ENCODE measurements at regions not wholly inside any gene's neighbourhood (a gene's known extent, or its start where the extent isn't known, plus 50 kb on each side); places are given as distances from the start of the nearest gene placed in this dataset.

DNA sequence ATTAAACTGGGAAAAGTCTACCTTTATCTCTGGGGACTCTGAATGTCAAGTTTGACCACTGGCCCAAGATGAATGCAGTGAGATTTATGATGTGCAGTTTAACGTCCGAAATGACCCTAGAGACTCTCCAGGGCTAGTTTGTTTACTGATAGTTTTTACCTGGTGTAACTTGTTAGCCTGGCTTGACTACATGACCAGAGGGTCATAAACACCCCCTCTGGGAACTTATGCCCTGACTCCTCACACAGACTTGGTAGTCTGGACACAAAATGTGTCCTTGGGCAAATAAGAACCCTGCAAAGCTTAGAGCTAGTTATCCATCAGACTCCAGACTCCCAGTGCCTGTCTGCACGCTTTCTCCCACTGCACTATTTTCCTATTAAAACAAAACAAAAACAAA, 606.5 kb downstream of the HACE1 start:
- ChIA-PET POLR2A (no interaction called here), CTCF (no interaction called here)

GRCh38 chr6:104252276-104252675, 607.4 kb downstream of the HACE1 start:
- POLR2A ChIA-PET, result no interaction called here
- CTCF ChIA-PET, result no interaction called here

DNA sequence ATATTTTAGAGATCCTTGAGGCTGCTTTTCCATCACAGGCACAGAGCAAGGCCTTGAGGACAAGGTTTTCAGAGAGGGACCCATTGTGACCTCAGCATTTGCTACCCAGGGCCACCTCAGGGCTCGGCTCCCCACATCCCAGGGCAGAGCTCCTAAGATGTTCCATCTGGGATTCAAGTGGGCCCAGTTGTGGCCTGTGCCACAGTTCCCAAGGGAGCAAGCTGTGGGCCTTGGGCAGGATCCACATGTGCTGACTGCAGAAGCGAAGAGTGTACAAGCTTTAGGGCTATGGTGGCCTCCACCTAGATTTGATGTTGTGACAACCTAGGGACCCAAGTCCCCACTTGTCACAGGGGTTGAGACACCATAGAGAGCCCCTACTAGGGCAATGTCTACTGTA, 608.1 kb downstream of the HACE1 start:
- POLR2A ChIA-PET, result no interaction called here
- CTCF ChIA-PET, result no interaction called here

DNA sequence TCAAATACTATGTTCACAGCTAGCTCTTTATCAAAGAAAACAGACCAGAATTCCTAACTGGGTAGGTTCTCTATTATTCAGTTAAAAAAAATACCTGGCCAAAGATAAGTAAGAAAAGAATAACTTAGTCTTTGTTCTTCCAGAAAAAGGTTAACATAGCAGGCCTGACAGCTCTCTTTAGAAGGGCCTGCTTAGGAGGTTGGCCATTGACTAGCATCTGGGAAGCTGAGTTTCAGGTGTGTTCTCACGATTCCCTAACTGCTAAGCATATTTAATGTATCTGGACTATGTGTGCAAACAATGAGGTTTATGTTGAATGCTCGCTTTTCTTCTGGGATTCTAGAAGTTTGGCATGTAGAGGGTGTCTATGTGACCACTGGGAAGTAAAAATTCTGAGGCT, 618.9 kb downstream of the HACE1 start:
- CTCF ChIA-PET, result no interaction called here

GRCh38 chr6:104239971-104240370, 619.7 kb downstream of the HACE1 start:
- POLR2A ChIA-PET, result no interaction called here

More for the DNA sequence above, 618.9 kb downstream of the HACE1 start:
- POLR2A ChIA-PET, result no interaction called here

DNA sequence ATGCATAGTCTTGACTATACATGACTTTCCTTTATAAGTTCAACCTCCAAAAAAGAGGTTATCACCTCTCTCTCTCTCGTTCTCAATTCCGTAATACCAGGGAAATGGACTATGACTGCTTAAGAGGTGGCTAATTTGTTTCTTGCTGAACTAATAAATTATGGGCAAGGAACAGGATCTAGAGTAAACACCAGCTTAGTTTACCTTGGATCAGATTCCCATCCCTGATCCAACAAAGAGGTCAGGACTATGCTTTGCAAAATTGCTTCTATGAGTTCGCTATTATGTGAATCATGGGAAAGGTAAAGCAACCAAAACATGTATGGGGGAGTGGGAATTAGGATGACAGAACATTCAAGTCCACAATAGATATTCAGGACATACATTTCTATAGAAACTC, 630.7 kb downstream of the HACE1 start:
- CTCF ChIA-PET, result no interaction called here
- POLR2A ChIA-PET, result no interaction called here

More at GRCh38 chr6:104239971-104240370, 619.7 kb downstream of the HACE1 start:
- CTCF ChIA-PET, result no interaction called here

DNA sequence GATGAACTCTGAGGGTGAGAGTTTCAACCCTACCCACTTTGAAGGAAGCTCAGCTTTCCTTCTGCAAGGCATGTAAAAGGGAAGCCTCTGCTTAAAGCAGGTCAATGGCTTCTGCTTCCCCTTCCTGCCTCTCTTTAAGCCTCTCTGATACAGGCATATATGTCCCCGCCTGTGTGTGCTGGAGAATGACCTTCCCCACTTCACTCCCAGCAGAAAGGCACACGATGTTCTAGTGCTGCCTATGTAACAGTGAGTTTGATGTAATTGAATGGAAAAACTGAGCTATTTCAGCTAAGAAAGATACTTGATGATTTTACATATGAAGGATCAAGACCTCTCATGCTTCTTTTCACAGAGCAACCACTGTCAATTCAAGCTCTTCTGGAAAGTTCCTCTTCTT, 632.2 kb downstream of the HACE1 start:
- CTCF ChIA-PET, result no interaction called here
- POLR2A ChIA-PET, result no interaction called here

DNA sequence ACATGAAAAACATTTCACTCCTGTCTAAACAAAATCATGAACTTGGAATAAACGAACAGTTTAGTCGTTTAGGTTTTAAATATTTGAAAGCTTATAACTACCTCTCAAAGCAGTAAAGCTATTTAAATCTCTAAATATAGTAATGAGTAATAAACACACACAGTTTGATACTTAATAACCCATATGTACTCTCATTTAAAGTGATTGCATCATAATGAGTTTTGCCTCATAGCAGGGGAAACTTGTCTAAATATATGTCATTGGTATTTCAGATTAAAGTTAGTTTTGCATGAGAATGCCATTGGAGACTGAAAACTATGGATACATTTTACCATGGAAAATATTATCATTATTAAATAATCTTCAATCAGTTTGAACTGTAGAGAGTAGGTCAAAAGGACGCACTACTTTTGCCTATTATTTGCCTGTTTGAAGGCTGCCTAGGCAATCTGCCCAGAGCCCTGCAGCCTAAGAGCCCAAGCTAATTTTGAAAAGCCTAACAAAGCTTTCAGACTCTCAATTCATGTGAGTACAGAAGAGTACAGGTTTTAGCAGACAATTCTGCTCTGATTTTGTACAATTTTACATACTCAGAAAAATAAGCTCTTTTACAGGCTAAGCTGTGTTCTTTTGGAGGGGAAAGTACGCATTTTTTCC, 632.8 kb downstream of the HACE1 start:
- CTCF ChIA-PET, result no interaction called here
- POLR2A ChIA-PET, result no interaction called here

GRCh38 chr6:104218116-104218515, 641.6 kb downstream of the HACE1 start:
- POLR2A ChIA-PET, result no interaction called here
- CTCF ChIA-PET, result no interaction called here

GRCh38 chr6:104214901-104215300, 644.8 kb downstream of the HACE1 start:
- ChIA-PET POLR2A (no interaction called here), CTCF (no interaction called here)

DNA sequence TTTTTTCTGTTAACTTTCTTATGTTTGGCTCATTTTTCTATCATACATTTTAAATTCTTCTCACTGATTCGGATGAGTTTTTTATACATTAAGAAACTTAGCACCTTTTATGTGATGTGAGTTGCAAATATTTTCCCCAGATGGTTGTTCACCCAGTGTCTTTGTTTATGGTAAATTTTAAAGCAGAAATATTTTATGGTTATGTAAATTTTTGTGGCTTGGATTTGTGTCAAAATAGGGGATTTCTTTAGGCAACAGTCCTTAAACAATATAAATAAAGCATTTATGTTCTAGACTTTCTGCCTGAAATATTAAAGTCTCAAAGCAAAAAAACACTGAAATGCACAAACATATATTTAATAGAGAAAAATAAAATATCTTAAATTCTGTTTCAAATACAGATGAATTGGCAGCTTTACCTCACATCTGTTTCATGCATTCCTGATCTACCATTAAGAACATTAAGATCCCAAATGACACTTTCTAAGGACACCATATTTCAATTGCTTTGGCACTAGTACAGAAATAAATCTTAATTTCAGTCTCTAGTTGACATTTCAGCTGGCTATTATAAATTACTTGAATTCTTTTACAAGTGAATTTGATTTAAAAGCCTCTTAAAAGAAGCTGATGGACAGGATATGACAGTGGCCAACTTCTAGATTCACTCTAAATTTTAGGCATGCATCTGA, 646.6 kb downstream of the HACE1 start:
- CTCF ChIA-PET, result no interaction called here
- POLR2A ChIA-PET, result no interaction called here

DNA sequence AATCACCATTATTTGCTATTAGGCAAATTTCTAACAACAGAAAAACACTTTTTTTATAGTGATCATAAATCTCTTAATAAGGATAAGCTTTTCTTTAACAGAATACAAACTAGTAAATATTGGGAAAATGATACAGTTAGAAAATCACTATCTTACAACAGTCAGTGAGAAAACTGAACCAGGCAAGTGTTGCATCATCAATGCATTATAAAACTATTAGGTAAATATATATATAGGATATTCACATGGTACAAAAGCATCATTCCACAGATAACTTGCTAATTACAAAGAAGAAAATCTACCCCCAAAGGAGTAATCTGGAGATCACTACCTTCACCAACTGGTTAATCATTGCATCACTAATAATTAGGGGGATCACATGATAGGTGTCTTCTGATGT, 652.1 kb downstream of the HACE1 start:
- ChIA-PET POLR2A (no interaction called here), CTCF (no interaction called here)

GRCh38 chr6:104201557-104201956, 658.2 kb downstream of the HACE1 start:
- CTCF ChIA-PET, result interaction anchor here (0.6 kb wide), 1 partner anchor 265 kb away, joined by 3 read pairs; no protein-coding TSS in a partner anchor
- POLR2A ChIA-PET, result no interaction called here

DNA sequence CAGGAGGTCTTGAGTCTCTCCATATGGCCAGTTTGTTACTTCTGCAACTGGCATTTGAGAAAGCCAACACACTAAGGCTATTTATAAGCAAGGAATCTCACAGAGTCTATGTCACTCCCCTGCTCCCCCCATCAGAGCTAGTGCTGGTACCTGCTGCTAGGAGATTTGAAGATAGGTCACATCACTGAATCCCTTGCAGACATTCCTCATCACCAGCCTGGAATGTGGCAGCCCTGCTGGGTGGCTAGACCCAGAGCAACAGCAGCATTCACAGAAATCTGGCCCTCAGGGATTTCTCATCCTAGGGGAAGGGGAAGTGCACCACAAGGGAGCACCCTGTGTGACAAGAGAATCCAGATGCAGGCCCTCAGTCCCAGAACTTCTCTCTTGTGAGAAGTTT, 672.1 kb downstream of the HACE1 start:
- ChIA-PET CTCF (no interaction called here), POLR2A (no interaction called here)

DNA sequence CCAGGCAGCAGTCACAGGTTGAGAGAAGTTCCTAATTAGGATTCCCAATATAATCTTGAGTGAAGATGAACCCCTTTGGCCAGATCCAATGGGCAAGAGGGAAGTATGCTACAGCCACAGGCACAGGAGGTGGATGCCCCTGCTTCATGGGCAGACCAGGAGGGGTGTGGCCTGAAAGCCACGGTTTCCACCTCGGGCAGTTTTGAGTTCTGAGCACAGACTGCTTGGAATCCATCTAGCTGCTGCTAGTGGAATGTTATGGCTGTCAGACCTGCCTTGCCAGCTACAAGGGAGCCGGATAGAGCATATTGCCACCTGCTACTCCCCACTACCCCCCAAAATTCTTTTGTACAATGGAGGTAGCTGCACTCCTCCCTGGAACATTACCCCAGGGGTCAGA, 672.9 kb downstream of the HACE1 start:
- ChIA-PET CTCF (no interaction called here), POLR2A (no interaction called here)

DNA sequence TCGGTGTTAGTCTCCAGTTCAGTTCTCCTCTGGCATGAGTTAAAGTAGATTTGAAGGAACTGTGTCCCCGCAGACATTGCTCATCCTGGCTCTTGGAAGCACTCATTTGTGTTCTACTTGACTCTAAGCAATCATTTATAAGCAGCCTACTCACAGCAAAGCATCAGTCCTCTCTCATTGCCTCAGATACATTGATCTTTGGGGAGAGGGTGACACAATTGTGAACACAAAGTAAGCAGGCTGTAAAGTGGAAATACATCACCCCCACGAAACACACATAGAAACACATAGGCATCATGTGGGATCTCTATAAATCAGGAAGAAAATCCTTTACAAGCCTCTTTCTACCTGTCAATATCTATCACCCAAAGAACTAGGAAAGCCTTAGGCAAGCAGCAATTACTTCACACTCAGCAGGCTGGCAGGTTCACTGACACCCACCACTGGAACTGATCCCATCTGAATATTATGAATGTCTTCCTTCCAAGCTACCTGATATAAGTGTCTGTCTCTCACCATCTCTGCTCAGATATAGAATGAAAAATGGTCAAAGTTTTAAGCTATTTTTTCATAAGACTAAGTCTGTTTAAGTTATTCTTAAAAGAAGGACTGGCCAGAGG, 675.8 kb downstream of the HACE1 start:
- CTCF ChIA-PET, result no interaction called here
- POLR2A ChIA-PET, result no interaction called here

GRCh38 chr6:104182811-104183210, 676.9 kb downstream of the HACE1 start:
- POLR2A ChIA-PET, result no interaction called here
- CTCF ChIA-PET, result interaction anchor here (0.8 kb wide), 1 partner anchor 156 kb away, joined by 3 read pairs; no protein-coding TSS in a partner anchor

DNA sequence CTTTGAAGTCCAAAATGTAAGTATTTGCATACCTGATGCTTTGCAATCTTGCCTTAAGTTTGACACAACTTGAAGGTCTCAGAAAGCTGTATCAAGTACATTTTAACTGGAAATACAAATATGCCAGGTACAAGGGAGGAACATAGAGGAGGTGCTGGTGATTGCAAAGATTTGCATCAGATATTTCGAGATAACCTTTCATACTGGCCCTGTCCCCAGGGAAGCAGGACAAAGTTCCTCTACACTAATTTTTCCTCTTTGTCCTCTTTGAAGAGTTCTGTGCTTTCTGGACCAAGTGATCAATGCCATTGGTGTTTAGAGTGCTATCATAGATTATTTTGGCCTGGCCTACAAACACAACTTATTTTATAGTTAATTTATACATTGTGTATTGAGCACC, 686.1 kb downstream of the HACE1 start:
- CTCF ChIA-PET, result no interaction called here
- POLR2A ChIA-PET, result no interaction called here

- ChIA-PET POLR2A (no interaction called here), CTCF (no interaction called here)
Observed at GRCh38 chr6:104170401-104170800, 689.3 kb downstream of the HACE1 start.

DNA sequence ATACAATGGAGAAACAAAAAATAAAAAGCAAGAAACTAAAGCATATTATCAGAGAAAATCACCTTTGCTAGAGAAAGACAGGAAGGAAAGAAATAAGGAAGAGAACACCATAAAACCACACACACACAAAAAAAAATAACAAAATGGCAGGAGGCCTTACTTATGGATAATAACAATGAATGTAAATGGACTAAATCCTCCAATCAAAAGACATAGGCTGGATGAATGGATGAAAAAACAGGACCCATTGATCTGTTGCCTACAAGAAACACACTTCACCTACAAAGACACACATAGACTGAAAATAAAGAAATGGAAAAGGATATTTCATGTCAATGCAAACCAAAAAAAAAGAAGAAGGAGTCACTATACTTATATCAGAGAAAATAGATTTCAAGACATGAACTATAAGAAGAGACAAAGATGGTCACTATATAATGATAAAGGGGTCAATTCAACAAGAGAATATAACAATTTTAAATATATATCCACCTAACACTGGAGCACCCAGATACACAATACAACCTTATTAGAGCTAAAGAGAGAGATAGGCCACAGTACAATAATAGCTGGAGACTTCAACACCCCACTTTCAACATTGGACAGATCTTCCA, 693.6 kb downstream of the HACE1 start:
- POLR2A ChIA-PET, result no interaction called here
- CTCF ChIA-PET, result no interaction called here

GRCh38 chr6:104162036-104162669, 697.6 kb downstream of the HACE1 start:
- CTCF ChIA-PET, result no interaction called here
- POLR2A ChIA-PET, result no interaction called here
